NT2/D1 (cell line): ENCODE measurements at regions not wholly inside any gene's neighbourhood (a gene's known extent, or its start where the extent isn't known, plus 50 kb on each side); places are given as distances from the start of the nearest gene placed in this dataset.

Experiments
- SUZ12 ChIP-seq: IDR thresholded peaks from 2 replicates; pipeline ENCODE4 v1.6.1; 2011; ENCODE audit not compliant: insufficient read length, insufficient read depth; ENCODE audit errors: extremely low read depth
- YY1 ChIP-seq: IDR thresholded peaks from 2 replicates; pipeline ENCODE4 v1.6.1; 2011; ENCODE audit not compliant: insufficient read length, insufficient read depth
- ZNF274 ChIP-seq: IDR thresholded peaks from 2 replicates; pipeline ENCODE4 v1.6.1; 2011; ENCODE audit warnings: mild to moderate bottlenecking, low read depth, low read length

GRCh38 chr2:63786471-63786870, 55.2 kb upstream of the UGP2 start:
- no peak for TF ChIP-seq YY1
- TF ChIP-seq SUZ12: no peak
- no peak for TF ChIP-seq ZNF274
